ENCODE measurements at regions not wholly inside any gene's neighbourhood (a gene's known extent, or its start where the extent isn't known, plus 50 kb on each side); places are given as distances from the start of the nearest gene placed in this dataset.
"Not testable (repeated sequence)": the region's sequence is repeated elsewhere in the genome, so short reads cannot be mapped to it uniquely, and the experiment has no call there.

GRCh38 chrX:102846544-102847236 is 90.4 kb upstream of the RAB40AL start:
- intact Hi-C loops (cut with DNase I), result no loop called here
- Histone ChIP-seq H3K4me1 (no peaks in the 10 kb centered on the region), H3K9me3 (no peaks in the 10 kb centered on the region), H3K27me3 (no peaks in the 10 kb centered on the region), H3K4me3 (no peak overlapping the region), H3K36me3 (no peaks in the 10 kb centered on the region), H3K27ac (no peak overlapping the region)
- TF ChIP-seq, protein P1, sequence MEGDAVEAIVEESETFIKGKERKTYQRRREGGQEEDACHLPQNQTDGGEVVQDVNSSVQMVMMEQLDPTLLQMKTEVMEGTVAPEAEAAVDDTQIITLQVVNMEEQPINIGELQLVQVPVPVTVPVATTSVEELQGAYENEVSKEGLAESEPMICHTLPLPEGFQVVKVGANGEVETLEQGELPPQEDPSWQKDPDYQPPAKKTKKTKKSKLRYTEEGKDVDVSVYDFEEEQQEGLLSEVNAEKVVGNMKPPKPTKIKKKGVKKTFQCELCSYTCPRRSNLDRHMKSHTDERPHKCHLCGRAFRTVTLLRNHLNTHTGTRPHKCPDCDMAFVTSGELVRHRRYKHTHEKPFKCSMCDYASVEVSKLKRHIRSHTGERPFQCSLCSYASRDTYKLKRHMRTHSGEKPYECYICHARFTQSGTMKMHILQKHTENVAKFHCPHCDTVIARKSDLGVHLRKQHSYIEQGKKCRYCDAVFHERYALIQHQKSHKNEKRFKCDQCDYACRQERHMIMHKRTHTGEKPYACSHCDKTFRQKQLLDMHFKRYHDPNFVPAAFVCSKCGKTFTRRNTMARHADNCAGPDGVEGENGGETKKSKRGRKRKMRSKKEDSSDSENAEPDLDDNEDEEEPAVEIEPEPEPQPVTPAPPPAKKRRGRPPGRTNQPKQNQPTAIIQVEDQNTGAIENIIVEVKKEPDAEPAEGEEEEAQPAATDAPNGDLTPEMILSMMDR (IDR thresholded peaks at IDR 0.05), result no peak
- DNase-seq (ENCODE audit: low spot score in 2 of 2), result no peak

DNA sequence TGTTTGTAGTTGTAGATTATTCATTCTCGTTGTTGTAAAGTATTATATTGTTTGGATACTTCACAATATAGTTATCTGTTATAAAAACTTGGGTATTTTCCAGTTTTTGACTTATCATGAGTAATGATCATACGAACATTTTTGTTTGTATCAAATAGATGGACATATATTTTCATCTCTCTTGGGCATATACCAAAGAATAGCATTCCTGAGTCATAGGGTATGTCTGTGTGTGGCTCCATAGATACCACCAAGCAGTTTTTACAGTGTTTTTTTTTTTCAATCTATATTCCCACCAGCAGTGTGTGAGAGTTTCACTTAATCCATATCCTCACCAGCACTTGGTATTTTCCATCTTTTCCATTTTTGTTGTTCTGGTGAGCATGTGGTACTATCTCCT is 89.7 kb upstream of the RAB40AL start:
- no peak for DNase-seq (ENCODE audit: low spot score in 2 of 2)
- intact Hi-C loops (cut with DNase I), result no loop called here
- no peaks in the 10 kb centered on the region for H3K27me3 ChIP-seq
- H3K9me3 ChIP-seq, result no peaks in the 10 kb centered on the region
- H3K27ac ChIP-seq, result no peak overlapping the region
- TF ChIP-seq, protein P1 (IDR thresholded peaks at IDR 0.05), result no peak
- no peaks in the 10 kb centered on the region for H3K36me3 ChIP-seq
- no peaks in the 10 kb centered on the region for H3K4me1 ChIP-seq
- no peak overlapping the region for H3K4me3 ChIP-seq

- Histone ChIP-seq H3K27ac (no peak overlapping the region), H3K9me3 (no peaks in the 10 kb centered on the region), H3K4me3 (no peak overlapping the region), H3K27me3 (no peaks in the 10 kb centered on the region), H3K36me3 (no peaks in the 10 kb centered on the region), H3K4me1 (no peaks in the 10 kb centered on the region)
- intact Hi-C loops (cut with DNase I), result no loop called here
- TF ChIP-seq, protein P1 (IDR thresholded peaks at IDR 0.05), result no peak
- DNase-seq (ENCODE audit: low spot score in 2 of 2), result no peak
These were observed 87.7 kb upstream of the RAB40AL start for GRCh38 chrX:102849396-102849795.

GRCh38 chrX:102858826-102859549 is 78.1 kb upstream of the RAB40AL start:
- H3K4me3 ChIP-seq; H3K27ac ChIP-seq; intact Hi-C loops (cut with DNase I); DNase-seq (ENCODE audit: low spot score in 2 of 2); H3K9me3 ChIP-seq; H3K4me1 ChIP-seq; H3K36me3 ChIP-seq; H3K27me3 ChIP-seq: not testable (repeated sequence)

- DNase-seq (ENCODE audit: low spot score in 2 of 2), result no peak
- Histone ChIP-seq H3K9me3 (no peaks in the 10 kb centered on the region), H3K4me1 (no peaks in the 10 kb centered on the region), H3K4me3 (no peak overlapping the region), H3K36me3 (no peaks in the 10 kb centered on the region), H3K27me3 (no peaks in the 10 kb centered on the region), H3K27ac (no peak overlapping the region)
- intact Hi-C loops (cut with DNase I), result no loop called here
- TF ChIP-seq, protein P1 (IDR thresholded peaks at IDR 0.05), result no peak
These were observed 77.6 kb upstream of the RAB40AL start for GRCh38 chrX:102859550-102859871.

- intact Hi-C loops (cut with DNase I), result loop anchor here (10.0 kb wide), 1 partner anchor 795 kb away; no protein-coding TSS in a partner anchor
- TF ChIP-seq, protein P1 (IDR thresholded peaks at IDR 0.05), result no peak
- H3K27ac ChIP-seq, result no peak overlapping the region
These were observed 76.8 kb upstream of the RAB40AL start for GRCh38 chrX:102860235-102860634.

More at GRCh38 chrX:102860235-102860634, 76.8 kb upstream of the RAB40AL start:
- peaks cover 0 to 3% of the 10 kb centered on the region in 2 donors for H3K36me3 ChIP-seq
- no peaks in the 10 kb centered on the region for H3K27me3 ChIP-seq
- no peak for DNase-seq (ENCODE audit: low spot score in 2 of 2)
- no peaks in the 10 kb centered on the region for H3K9me3 ChIP-seq
- no peaks in the 10 kb centered on the region for H3K4me1 ChIP-seq
- no peak overlapping the region for H3K4me3 ChIP-seq
